DMS 273 (cell line): ENCODE measurements at regions not wholly inside any gene's neighbourhood (a gene's known extent, or its start where the extent isn't known, plus 50 kb on each side); places are given as distances from the start of the nearest gene placed in this dataset.
A peak's percentile ranks its signal among the peaks of the same experiment; 100 is the strongest.

Source experiments
- DNase-seq: peaks from one replicate; lab custom pipeline; 2025; ENCODE audit not compliant: unreplicated experiment; lab: John Stamatoyannopoulos, UW

DNA sequence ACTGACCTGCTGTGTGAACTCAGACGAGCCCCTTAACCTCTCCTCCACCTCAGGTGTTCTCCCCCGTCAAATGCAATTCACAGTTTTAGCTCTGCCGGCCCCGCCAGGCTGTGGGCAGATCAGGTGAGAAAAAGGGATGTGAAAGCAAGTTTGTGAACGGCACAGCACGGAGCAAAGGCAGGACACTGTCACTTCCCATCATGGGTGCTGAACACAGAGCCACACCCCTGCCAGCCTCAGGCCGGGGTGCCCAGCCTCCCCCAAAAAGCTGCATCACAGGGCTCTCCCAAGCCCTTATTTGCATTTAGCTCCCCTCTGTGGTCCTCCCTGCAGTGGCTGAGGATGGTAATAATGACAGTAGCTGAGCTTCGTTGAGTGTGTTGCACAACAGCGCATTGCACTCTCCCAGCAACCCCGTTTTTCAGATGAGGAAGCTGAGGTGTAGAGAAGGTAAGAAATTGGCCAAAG lies 88.8 kb upstream of the TNRC6C start:
- no peak for DNase-seq

DNA sequence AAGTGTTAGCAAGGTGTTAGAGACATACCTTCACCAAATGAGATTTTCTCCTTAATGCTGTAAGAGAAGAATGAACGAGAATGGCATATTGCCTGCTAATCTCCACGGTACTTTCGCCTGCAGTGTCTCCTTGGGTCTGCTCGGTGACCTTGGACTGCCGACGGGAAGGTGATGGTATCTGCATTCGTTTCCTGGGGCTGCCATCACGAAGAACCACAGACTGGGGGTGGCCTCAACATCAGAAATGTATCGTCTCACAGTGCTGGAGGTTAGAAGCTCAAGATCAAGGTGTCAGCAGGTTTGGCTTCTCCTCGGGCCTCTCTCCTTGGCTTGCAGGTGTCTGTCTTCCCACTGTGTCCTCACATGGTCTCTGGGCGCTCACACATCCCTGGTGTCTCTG lies 86.3 kb upstream of the TNRC6C start:
- DNase-seq, result no peak

DNA sequence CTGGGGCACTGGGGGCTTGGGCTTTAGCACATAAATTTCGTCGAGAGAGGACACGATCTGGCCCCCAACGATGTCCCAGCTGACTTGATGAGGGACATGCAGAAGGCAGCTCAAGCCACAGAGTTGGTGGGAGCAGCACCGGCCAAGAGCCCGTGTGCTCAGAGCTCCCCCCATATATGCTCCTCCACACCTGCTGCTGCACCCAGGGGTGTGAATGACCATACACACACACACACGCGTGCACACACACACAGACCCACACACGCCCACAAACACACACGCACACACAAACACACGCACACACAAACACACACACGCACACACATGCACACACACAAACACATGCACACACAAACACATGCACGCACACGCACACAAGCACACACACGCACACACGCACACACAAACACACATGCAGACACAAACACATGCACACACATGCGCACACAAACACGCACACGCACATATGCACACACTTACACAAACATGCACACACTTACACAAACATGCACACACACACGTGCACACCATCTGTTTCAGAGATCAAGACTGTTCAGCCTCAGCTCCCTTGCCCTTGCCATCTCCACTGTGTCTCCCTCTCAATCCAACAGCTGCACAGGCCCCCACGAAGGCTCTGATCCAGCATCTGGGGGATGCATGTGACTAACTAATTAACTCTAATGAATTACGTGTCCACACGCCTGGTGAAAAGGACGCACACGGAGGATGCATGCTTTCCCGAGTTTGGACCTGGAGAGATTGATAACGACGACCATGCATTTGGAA lies 85.6 kb upstream of the TNRC6C start:
- DNase-seq, result peak; percentile 59

DNA sequence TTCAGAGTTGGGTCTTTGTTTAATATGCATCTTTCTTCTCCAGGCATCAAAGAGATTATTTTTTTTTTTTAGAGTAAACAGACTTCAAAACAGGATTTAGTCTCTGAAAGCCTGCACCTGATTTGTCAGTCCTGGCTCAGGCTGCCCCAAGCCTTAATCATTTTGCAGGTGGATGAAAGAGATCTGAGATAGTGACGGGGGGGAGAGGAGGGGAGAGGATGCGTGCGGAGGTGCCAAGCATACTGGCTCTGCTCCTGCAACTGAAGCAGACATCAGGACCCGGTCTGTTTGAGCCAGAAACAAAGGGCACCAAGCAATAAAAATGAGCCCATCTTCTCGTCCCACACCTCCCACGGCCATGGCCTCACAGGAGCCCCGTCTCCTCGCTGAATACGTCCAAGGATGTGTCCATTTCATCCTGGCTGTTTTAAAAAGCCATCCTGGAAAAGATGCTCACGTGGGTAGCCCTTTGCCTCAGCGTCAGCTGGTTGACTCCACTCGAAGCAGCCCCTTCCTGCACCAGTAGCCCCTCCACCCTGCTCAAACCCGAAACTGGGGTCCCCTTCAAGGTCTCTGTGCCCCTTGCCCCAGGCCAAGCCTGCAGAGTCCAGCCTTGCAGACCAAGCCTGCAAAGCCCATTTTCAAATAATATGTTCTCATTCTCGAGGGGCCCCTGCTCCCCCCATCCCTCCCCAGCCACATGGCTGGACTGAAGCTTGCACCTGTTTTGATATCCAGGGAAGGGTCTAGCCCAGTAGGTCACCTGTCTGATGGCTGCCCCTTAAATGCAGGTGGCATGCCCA lies 84.8 kb upstream of the TNRC6C start:
- no peak for DNase-seq

DNA sequence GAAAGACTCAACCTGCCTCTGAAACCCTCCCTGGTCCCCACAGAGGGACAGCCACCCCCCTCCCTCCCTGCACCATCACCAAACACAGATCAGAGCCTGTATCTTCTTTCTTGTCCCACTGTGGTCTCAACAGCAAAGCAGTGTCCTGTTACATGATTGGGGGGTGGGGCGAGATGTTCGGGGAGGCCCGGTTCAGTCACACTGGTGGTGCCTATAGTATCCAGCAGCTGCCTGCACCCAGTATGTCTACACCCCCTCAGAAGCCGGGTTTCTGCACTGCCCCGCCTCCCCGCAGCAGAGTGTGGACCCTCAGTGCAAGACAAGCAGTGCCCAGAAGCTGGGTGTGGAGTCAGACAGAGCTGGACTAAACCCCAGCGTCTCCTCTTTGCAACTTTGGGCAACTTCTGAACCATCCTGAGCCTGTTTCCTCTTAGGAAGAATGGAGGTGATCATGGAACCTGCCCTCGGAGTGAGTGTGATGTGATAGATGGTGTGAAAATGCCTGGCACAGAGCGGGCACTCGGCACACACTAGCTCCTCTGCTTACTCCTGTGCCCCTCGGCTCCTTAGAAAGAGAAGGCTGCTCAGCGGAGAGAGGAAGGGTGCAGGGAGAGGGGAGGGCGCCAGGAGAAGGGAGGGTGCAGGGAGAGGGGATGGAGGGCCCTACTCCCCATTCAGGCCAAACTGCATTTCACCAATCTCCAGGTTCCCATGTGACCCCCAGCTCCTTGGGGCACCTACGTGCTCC lies 84.0 kb upstream of the TNRC6C start:
- no peak for DNase-seq

DNA sequence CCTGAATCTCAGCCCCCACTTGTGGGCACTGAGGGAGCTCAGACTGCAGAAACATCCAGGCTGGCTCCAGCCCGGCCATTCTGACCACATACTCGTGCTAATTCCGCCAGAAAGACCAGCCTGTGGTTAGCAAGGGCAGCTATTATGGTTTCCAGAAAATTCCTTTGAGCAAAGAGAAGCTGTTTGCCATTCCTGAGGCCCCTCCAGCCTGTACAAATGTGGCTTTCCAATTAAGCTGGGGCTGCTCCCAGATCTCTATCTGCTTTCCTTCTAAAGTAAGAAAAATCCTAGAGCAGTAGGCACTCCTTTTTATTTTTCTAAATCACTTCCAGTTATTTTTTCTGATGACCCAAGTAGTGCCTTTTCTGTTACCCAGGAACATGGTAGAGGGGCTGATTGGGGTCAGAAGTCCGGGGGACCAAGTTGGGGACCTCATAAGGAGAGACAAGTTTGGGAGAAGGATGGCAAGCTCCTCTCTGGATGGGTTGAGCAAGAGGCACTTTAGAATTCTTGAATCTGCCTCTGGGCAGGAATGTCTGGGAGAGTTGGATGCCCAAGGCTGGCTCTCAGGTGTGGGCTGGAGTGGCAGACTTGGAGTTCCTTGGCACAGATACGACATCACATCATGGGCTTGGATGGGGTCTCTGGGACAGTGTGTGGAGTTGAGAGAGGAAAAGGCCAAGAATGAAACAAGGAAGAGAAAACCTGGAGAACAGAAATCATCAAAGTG lies 83.3 kb upstream of the TNRC6C start:
- no peak for DNase-seq

DNA sequence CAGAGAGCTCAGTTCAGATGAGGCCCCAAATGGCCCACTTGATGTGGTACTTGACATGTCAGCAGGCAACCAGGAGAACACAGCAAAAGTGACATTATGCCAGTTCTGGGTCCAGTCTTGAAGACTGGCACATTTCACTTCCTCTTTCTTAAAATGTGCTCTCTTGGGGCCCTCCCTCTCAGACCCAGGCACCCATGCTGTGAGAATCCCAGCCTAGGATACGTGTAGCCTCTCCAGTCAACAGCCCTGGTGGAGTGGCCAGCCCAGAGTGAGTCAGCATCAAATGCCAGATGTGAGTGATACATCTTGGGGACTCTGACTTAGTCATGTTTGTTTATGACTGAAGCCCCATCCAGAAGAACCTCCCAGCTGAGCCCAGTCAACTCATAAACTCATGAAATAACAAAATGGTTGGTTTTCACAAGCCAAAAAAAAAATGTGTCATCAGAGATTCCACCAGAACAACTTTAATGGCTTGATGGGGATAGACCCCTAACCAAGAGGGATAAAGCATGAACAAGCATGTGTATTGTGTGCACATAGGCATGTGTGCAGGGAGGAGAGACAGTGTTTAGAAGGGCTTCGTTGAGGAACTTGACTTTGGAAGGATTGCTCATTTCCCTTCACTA lies 82.5 kb upstream of the TNRC6C start:
- no peak for DNase-seq

DNA sequence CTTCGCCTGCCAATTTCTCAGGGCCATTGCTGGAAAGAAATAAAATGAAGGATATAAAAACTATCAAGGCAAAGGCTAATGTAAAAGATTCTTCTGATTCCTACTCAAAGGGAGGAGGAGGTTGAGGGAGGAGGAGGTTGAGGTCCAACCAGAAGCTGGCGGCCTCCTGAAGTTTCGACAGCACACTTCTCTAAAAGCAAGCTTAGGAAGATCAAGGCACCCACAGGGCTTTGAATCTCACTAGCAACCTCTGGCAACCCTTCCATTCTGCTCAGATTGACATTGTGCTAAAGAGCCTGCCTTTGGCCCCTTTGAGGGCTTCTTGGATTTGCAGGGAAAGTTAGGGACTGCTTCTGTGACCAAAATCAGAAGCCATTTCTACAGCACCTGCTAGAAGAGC lies 81.5 kb upstream of the TNRC6C start:
- no peak for DNase-seq

DNA sequence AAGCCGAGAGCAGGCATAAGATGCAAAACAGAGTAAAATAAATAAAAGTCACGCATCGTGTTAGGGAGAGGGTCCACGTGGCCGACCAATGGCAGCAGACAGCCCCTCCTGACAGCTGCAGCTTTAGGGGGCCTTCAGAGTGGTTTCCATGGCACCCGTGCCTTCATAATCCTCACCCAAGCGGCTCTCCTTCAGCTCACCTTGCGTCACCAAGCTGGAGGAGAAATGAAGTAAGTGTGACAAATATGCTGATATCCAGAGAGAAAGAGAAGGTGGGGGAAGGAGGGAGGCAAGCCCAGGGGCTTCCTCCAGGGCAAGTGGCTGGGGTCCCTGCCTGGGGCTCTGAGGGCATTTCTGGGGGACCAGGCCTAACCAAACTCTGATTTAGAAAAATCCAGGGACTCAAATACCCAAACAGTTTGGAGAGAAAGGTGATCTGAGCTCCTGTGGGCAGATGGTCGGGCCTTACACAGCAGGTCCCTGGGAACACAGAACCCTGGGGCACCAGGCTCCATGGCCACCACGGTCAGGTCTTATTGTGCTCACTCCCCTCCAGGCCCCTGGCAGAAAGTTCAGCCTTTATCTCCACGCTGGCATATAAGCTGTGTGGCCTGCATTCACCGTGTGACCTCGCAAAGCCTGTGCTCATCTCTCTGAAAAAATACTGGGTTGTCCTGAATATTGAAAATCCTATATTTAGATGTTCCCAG lies 80.7 kb upstream of the TNRC6C start:
- peak; percentile 29 for DNase-seq

DNA sequence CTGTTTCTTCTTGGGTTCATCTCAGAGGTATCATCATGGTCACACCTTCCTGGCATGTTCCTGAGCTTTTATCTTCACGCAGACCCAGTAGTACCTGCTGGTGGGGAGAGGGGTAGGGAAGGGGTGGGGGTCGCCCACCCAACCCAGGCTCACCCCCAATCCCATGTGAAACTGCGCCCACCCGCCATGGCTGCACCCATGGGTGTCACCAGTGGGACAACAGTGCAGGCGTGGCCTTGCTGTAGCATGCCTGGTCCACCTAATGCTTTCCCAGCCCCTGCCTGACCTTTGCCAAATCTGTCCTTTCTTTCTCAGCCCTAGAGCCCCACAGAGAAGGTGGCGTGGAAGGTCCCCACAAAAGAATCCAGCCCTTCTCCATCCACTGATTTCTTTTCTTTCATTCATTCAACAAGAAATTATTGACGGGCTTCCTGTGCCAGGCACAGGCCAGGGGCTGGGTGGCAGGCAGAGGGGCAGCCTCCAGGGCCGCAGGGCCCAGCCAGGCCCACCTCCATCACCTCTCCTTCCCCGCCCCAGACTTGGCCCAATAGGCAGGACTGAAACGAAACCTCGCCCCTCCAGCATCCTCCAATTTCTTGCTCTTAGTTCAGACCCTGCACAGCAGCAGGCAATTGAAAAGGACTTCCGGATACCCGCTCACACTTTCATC lies 79.1 kb upstream of the TNRC6C start:
- DNase-seq, result no peak

DNA sequence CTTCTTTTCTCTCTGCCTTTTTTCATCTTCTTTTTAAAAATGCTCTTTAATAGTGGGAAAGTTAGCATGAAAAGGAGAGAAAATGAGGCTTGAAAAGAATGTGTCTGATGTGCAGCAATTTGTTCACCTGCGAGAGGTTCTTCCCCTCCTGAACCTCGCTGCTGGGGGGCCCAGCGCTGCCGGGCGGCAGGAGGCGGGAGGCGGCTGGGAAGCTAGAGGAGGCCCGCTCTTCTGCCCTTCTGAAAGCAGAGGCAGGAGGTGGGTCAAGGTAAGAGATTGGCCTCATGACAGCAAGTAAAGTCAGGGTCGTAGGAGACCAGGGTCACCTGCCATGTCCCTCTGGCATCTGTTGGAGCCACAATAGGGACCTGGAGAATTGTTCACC lies 78.6 kb upstream of the TNRC6C start:
- no peak for DNase-seq

DNA sequence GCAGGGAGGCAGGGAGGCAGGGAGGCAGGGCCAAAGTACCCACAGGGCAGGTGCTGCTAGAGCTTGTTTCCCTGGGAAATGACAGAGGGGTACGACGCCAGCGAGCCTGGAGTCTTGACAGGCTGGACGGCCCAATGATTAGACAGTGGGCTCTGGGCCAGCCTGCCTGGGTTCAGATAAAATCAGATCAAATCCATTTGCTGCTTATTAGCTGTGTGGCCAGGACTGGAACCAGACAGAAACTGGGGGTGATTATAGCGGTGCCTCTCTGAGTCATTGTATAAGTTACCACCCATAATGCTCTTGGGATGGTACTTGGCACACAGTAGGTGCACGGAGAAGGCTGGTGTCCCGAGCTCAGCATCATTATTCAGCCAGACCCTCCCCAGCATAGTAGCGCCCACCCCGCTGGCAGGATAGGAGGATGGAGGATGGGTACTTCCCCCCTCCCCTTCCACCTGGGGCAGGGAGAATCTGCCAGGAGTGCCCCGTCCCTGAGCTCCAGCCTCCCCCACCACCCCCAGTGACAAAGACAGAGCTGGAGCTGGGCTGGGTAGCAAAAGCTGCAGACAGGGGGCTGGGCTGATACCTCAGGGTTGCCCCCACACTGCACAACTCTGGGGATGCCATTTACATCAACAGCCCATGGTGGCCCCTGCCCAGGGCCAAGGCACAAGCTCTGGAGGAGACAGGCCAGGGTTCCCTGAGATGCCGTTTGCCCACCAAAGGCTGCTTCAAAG lies 77.6 kb upstream of the TNRC6C start:
- DNase-seq, result no peak

DNA sequence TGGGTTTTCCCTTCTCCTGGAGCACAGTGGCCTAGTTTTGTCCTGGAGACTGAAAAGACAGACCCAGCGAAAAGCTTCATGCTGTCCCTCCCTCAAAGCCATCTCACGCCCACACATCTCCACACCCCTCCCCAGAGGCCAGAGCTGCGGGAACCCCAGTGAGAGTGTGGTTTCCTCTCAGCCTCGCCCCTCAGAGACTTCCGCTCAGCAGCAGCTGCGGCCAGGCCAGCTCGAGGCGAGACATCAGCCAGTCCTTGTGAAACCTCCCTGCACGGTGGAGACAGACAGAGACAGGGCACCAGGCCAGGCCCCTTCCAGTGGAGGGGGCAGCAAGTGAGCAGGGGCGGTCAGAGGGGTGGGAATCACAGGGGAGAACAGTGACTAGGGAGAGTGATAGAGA lies 77.0 kb upstream of the TNRC6C start:
- peak; percentile 42 for DNase-seq

DNA sequence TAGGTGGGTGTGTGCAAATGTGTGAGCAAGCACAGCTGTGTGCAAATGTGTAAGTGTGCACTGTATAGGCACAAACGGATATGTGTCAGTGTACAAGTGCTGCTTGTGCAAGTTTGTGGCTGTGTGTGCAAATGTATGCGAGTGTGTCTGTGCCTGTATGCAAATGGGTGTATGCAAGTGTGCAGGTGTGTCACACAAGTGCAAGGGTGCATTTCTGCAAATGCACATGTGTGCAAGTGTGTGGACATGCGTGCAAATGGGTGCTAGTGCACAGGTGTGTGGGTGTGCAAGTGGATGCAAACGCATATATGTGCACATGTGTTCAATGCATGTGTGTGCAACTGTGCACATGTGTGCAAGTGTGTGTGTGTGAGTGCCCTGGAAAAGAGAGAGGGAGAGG lies 76.5 kb upstream of the TNRC6C start:
- DNase-seq, result no peak

DNA sequence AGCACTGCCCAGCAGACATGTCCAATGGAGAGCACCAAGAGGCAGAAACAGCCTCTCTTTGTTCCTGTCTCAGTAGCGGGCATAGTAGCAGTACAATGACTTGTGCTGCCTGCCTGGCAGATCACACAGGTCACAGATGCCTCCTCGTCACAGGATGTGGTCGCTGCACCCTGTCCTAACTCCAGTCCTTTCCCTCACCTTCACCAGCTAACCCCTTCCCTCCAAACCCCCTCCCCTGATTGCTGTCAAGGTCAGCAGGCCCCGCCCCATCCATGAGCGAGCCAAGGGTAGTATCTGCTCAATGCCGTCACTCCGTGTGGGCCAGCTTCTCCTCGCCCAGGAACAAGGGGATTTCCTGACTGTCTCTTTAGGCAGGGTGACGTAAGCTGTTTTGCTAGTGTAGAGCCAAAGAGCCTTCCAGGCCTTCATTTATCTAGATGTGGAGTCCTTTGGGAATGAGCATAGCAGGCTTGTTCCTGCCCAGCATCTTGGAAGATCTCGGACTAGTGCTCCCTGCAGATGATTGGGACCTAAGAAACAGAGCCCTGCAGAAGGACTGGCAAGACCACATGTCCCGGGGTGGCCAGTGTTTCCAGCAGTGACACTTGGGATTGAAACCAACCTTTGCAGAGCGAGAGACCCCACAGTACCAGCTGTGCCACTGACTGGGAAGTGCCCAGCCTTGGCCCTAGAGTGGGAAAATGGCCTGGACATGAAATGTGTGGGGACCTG lies 75.9 kb upstream of the TNRC6C start:
- no peak for DNase-seq

DNA sequence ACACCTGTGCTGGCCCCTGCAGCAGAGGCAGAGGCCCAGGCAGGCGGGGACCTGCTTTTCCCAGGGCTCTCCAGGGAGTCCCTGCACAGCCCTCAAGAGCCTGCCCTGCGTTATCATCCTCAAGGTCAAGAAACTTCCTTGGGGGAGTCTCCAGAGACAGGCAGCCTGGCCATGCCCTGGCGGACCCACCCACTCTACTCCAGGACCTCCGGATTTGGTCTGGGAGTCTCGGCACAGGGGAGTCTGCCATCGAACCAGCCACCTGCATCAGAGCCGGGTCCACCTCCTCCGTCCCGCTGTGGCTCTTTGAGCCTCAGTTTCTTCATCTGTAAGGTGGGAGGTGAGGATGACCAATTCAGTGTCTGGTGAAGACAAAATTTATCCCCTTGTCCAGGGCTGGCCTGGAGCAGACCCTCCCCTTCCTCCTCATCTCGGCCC lies 75.3 kb upstream of the TNRC6C start:
- no peak for DNase-seq

DNA sequence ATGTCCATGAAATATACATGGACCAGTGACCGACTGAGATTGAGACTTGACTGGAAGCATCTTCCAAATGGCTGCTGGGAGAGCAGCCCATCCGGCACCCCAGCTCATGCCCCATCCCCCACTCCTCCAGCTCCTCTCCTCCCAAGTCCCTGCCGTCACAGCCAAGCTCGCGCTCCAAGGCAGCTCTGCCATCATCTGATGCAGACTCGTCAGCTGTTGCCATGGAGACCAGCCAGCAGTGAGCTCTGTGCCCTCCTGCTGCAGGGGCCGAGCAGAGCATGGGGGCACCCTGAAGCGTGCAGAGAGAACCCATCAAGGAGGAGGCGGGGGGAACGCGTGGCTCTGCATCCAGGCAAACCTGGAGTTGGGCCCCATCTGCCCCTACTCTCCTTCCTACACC lies 74.5 kb upstream of the TNRC6C start:
- DNase-seq, result peak; percentile 84
